ENCODE measurements at regions not wholly inside any gene's neighbourhood (a gene's known extent, or its start where the extent isn't known, plus 50 kb on each side); places are given as distances from the start of the nearest gene placed in this dataset.

DNA sequence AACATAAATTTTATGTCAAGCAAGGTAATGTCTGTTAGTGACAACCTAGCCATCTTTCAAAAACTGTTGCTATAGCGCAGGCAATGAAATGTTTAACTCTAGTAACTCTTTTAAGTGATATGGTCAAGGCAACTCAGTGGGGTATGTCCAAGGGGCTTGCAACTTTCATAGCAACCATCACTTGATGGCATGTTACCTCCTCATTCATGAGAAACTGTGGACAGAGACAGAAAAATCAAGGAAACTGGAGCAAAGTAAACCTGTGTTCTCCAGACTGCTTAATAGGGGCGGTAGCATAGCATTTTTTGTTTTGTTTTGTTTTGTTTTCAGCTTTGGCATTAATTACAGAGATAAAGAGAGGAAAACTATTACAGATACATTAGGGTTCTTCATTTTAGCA lies 1456.8 kb upstream of the AGA start:
- Histone ChIP-seq H3K27me3 (ENCODE audit: insufficient read depth, poor library complexity, severe bottlenecking) (no peaks in the 10 kb centered on the region), H3K4me3 (replicated peaks; ENCODE audit: insufficient read depth, low read length) (no peak overlapping the region), H3K27ac (replicated peaks) (no peak overlapping the region)
- TF ChIP-seq POLR2AphosphoS5 (IDR thresholded peaks at IDR 0.05; ENCODE audit: low read depth) (no peak), GABPA (IDR thresholded peaks at IDR 0.05; ENCODE audit: low read depth) (no peak), SPI1 (IDR thresholded peaks at IDR 0.05; ENCODE audit: borderline replicate concordance, low read depth) (no peak)
- TF ChIP-seq, protein P1, sequence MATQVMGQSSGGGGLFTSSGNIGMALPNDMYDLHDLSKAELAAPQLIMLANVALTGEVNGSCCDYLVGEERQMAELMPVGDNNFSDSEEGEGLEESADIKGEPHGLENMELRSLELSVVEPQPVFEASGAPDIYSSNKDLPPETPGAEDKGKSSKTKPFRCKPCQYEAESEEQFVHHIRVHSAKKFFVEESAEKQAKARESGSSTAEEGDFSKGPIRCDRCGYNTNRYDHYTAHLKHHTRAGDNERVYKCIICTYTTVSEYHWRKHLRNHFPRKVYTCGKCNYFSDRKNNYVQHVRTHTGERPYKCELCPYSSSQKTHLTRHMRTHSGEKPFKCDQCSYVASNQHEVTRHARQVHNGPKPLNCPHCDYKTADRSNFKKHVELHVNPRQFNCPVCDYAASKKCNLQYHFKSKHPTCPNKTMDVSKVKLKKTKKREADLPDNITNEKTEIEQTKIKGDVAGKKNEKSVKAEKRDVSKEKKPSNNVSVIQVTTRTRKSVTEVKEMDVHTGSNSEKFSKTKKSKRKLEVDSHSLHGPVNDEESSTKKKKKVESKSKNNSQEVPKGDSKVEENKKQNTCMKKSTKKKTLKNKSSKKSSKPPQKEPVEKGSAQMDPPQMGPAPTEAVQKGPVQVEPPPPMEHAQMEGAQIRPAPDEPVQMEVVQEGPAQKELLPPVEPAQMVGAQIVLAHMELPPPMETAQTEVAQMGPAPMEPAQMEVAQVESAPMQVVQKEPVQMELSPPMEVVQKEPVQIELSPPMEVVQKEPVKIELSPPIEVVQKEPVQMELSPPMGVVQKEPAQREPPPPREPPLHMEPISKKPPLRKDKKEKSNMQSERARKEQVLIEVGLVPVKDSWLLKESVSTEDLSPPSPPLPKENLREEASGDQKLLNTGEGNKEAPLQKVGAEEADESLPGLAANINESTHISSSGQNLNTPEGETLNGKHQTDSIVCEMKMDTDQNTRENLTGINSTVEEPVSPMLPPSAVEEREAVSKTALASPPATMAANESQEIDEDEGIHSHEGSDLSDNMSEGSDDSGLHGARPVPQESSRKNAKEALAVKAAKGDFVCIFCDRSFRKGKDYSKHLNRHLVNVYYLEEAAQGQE (IDR thresholded peaks at IDR 0.05; ENCODE audit: insufficient replicate concordance, low read depth): no peak
- TF ChIP-seq, protein P2, sequence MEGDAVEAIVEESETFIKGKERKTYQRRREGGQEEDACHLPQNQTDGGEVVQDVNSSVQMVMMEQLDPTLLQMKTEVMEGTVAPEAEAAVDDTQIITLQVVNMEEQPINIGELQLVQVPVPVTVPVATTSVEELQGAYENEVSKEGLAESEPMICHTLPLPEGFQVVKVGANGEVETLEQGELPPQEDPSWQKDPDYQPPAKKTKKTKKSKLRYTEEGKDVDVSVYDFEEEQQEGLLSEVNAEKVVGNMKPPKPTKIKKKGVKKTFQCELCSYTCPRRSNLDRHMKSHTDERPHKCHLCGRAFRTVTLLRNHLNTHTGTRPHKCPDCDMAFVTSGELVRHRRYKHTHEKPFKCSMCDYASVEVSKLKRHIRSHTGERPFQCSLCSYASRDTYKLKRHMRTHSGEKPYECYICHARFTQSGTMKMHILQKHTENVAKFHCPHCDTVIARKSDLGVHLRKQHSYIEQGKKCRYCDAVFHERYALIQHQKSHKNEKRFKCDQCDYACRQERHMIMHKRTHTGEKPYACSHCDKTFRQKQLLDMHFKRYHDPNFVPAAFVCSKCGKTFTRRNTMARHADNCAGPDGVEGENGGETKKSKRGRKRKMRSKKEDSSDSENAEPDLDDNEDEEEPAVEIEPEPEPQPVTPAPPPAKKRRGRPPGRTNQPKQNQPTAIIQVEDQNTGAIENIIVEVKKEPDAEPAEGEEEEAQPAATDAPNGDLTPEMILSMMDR (IDR thresholded peaks at IDR 0.05; ENCODE audit: insufficient read depth, low read length): no peak
- DNase-seq (ENCODE audit: low read depth in 1 of 2, low spot score in 1 of 2): no peak

DNA sequence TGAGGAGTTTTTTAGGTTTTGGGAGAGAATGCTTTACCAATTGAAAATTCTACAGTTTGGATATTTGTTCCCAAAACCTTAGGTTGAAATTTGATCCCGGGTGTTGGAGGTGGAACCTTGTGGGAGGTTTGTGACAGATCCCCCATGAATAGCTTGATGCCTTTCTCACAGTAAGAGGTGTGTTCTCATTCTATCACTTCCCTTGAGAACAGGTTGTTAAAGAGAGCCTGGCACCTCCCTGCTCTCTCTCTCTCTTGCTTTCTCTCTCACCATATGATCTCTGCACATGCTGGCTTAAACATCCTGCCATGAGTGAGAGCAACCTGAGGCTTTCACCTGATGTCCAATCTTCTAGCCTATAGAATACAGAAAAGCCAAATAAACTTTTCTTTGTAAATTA lies 1475.5 kb upstream of the AGA start:
- DNase-seq (ENCODE audit: low read depth in 1 of 2, low spot score in 1 of 2): no peak
- Histone ChIP-seq H3K27ac (replicated peaks) (no peak overlapping the region), H3K27me3 (ENCODE audit: insufficient read depth, poor library complexity, severe bottlenecking) (no peaks in the 10 kb centered on the region), H3K4me3 (replicated peaks; ENCODE audit: insufficient read depth, low read length) (no peak overlapping the region)
- TF ChIP-seq GABPA (IDR thresholded peaks at IDR 0.05; ENCODE audit: low read depth) (no peak), SPI1 (IDR thresholded peaks at IDR 0.05; ENCODE audit: borderline replicate concordance, low read depth) (no peak), POLR2AphosphoS5 (IDR thresholded peaks at IDR 0.05; ENCODE audit: low read depth) (no peak)
- TF ChIP-seq, protein P1 (IDR thresholded peaks at IDR 0.05; ENCODE audit: insufficient replicate concordance, low read depth): no peak
- TF ChIP-seq, protein P2 (IDR thresholded peaks at IDR 0.05; ENCODE audit: insufficient read depth, low read length): no peak

DNA sequence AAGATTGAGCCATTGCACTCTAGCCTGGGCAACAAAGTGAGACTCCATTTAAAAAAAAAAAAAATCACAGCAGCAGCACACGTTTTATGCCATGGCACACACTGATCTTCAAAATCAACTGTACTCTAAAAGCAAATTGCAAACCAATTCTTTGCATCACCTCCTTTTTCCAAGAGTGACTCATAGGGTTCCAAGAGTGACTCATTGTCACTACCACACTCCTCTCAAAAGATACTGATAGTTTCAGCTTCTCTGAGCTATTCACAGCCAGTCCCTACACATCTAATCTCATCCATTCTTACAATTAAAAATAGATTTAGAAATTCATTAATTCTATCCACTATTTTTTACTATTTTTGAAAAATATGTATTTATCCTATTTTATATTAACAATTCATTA lies 1494.9 kb upstream of the AGA start:
- H3K27ac ChIP-seq (replicated peaks): no peak overlapping the region
- DNase-seq (ENCODE audit: low read depth in 1 of 2, low spot score in 1 of 2): no peak
- H3K4me3 ChIP-seq (replicated peaks; ENCODE audit: insufficient read depth, low read length): no peak overlapping the region
- no peaks in the 10 kb centered on the region for H3K27me3 ChIP-seq (ENCODE audit: insufficient read depth, poor library complexity, severe bottlenecking)
- TF ChIP-seq, protein P2 (IDR thresholded peaks at IDR 0.05; ENCODE audit: insufficient read depth, low read length): no peak
- TF ChIP-seq, protein P1 (IDR thresholded peaks at IDR 0.05; ENCODE audit: insufficient replicate concordance, low read depth): no peak
- TF ChIP-seq SPI1 (IDR thresholded peaks at IDR 0.05; ENCODE audit: borderline replicate concordance, low read depth): no peak
- no peak for TF ChIP-seq POLR2AphosphoS5 (IDR thresholded peaks at IDR 0.05; ENCODE audit: low read depth)
- TF ChIP-seq GABPA (IDR thresholded peaks at IDR 0.05; ENCODE audit: low read depth): no peak

Measured in HL-60 (cell line).